HG02678 (cell line): ENCODE measurements at regions not wholly inside any gene's neighbourhood (a gene's known extent, or its start where the extent isn't known, plus 50 kb on each side); places are given as distances from the start of the nearest gene placed in this dataset.
"Not testable (repeated sequence)": the region's sequence is repeated elsewhere in the genome, so short reads cannot be mapped to it uniquely, and the experiment has no call there.

Source experiments
- ATAC-seq: cut with Tn5 transposase; IDR thresholded peaks from one replicate; pipeline ENCODE4 v1.9.1; 2021; ENCODE audit warnings: mild to moderate bottlenecking, moderate library complexity; ENCODE audit not compliant: unreplicated experiment

GRCh38 chr11:8772571-8773519, 90.3 kb downstream of the RPL27A start:
- no peak for ATAC-seq

GRCh38 chr11:8773916-8774539, 91.4 kb downstream of the RPL27A start:
- ATAC-seq, result no peak

- not testable (repeated sequence) for ATAC-seq
Measured at GRCh38 chr11:8774916-8775315, 92.3 kb downstream of the RPL27A start.

- no peak for ATAC-seq
Measured at GRCh38 chr11:8775332-8775731, 92.7 kb downstream of the RPL27A start.

- no peak for ATAC-seq
Measured at GRCh38 chr11:8775734-8776133, 93.1 kb downstream of the RPL27A start.

GRCh38 chr11:8776209-8776608, 93.6 kb downstream of the RPL27A start:
- no peak for ATAC-seq

- no peak for ATAC-seq
Measured at GRCh38 chr11:8777907-8778767, 95.5 kb downstream of the RPL27A start.

GRCh38 chr11:8779107-8779506, 96.5 kb downstream of the RPL27A start:
- no peak for ATAC-seq

GRCh38 chr11:8779732-8780131, 97.1 kb downstream of the RPL27A start:
- ATAC-seq, result no peak

- ATAC-seq, result no peak
Measured at GRCh38 chr11:8784954-8785353, 102.4 kb downstream of the RPL27A start.

GRCh38 chr11:8785457-8785856, 102.9 kb downstream of the RPL27A start:
- no peak for ATAC-seq

- ATAC-seq, result no peak
Measured at GRCh38 chr11:8785998-8786397, 103.4 kb downstream of the RPL27A start.

GRCh38 chr11:8786933-8787332, 104.3 kb downstream of the RPL27A start:
- no peak for ATAC-seq

GRCh38 chr11:8787372-8787771, 104.8 kb downstream of the RPL27A start:
- ATAC-seq, result no peak

GRCh38 chr11:8788616-8789015, 106.0 kb downstream of the RPL27A start:
- no peak for ATAC-seq

- no peak for ATAC-seq
Measured at GRCh38 chr11:8789864-8790263, 107.3 kb downstream of the RPL27A start.

- ATAC-seq, result no peak
Measured at GRCh38 chr11:8790968-8791367, 108.4 kb downstream of the RPL27A start.

- ATAC-seq, result no peak
Measured at GRCh38 chr11:8792710-8793109, 110.1 kb downstream of the RPL27A start.

GRCh38 chr11:8793114-8793777, 110.7 kb downstream of the RPL27A start:
- ATAC-seq, result no peak

- no peak for ATAC-seq
Measured at GRCh38 chr11:8794126-8794525, 111.5 kb downstream of the RPL27A start.

GRCh38 chr11:8794677-8795103, 112.1 kb downstream of the RPL27A start:
- ATAC-seq, result no peak
